Suprapubic skin (tissue), 3 donors: ENCODE measurements at regions not wholly inside any gene's neighbourhood (a gene's known extent, or its start where the extent isn't known, plus 50 kb on each side); places are given as distances from the start of the nearest gene placed in this dataset.
"Not testable (repeated sequence)": the region's sequence is repeated elsewhere in the genome, so short reads cannot be mapped to it uniquely, and the experiment has no call there.

Experiments
- CTCF ChIP-seq, 2 donors: fragments of 200-600 bp in 1 of 2; fragments of 450-650 bp in 1 of 2; sonication (generic) in 1 of 2; IDR thresholded peaks; one replicate each; pipeline ENCODE4 v1.5.1; 2016 to 2019; ENCODE audit warnings: antibody characterized with exemption in 2 of 2, mild to moderate bottlenecking in 1 of 2, moderate library complexity in 1 of 2
- EP300 ChIP-seq: sonication (generic); formaldehyde crosslinking; IDR thresholded peaks from one replicate; pipeline ENCODE4 v1.6.1; 2017; ENCODE audit warnings: antibody characterized with exemption
- POLR2A ChIP-seq, 2 donors: fragments of 450-650 bp; IDR thresholded peaks; one replicate each; pipeline ENCODE4 v1.6.1; 2017; ENCODE audit warnings: antibody characterized with exemption in 2 of 2, mild to moderate bottlenecking in 2 of 2, moderate library complexity in 2 of 2

GRCh38 chr22:10779200-10779599, 4748.8 kb upstream of the OR11H1 start:
- not testable (repeated sequence) for TF ChIP-seq POLR2A (IDR thresholded peaks at IDR 0.05); CTCF (IDR thresholded peaks at IDR 0.05); EP300
